PC-9 (cell line): ENCODE measurements at regions not wholly inside any gene's neighbourhood (a gene's known extent, or its start where the extent isn't known, plus 50 kb on each side); places are given as distances from the start of the nearest gene placed in this dataset.

Experiments
- BruUV-seq: library from RNA; stranded (reverse); fragments of 400-500 nt; replicated peaks from 2 replicates; lab custom pipeline; 2021; lab: Mats Ljungman, UMichigan
- CTCF ChIA-PET: fragments of 300-600 bp; sonication (Branson Sonifier 250); formaldehyde crosslinking; loops from one replicate; lab custom pipeline; 2022; ENCODE audit warnings: antibody characterized with exemption; lab: Charles Lee
- POLR2A ChIA-PET: fragments of 300-600 bp; sonication (Branson Sonifier 250); formaldehyde crosslinking; loops from one replicate; lab custom pipeline; 2022; ENCODE audit warnings: antibody characterized with exemption; ENCODE audit not compliant: unreplicated experiment; lab: Charles Lee
- DNase-seq, 2 experiments: peaks; one replicate each; pipeline versions ENCODE4 v3.0.0 to v3.0.0-alpha.2; 2015 to 2022; ENCODE audit warnings: mixed read lengths in 1 of 2
- H2AFZ ChIP-seq: fragments of 200-600 bp; sonication (generic); 2 replicates; pipeline ENCODE4 v1.8.1; 2017; ENCODE audit warnings: antibody characterized with exemption
- H3F3A ChIP-seq: fragments of 200-600 bp; sonication (generic); 2 replicates; pipeline ENCODE4 v1.8.1; 2017; ENCODE audit warnings: antibody characterized with exemption, mild to moderate bottlenecking, low read depth; ENCODE audit not compliant: insufficient read depth
- H3K27ac ChIP-seq: fragments of 200-600 bp; sonication (generic); 2 replicates; pipeline ENCODE4 v1.6.1; 2016; ENCODE audit warnings: mixed run types
- H3K27me3 ChIP-seq: fragments of 200-600 bp; sonication (generic); 2 replicates; pipeline ENCODE4 v1.6.1; 2016; ENCODE audit warnings: low read depth, mixed run types; ENCODE audit not compliant: insufficient read depth
- H3K36me3 ChIP-seq: fragments of 200-600 bp; sonication (generic); 2 replicates; pipeline ENCODE4 v1.6.1; 2016; ENCODE audit warnings: low read depth, mixed run types
- H3K4me1 ChIP-seq: fragments of 200-600 bp; sonication (generic); replicated peaks from 2 replicates; pipeline ENCODE4 v1.6.1; 2016; ENCODE audit warnings: mixed run types; ENCODE audit not compliant: insufficient read depth
- H3K4me2 ChIP-seq: fragments of 200-600 bp; sonication (generic); 2 replicates; pipeline ENCODE4 v1.6.1; 2017; ENCODE audit warnings: mixed run types
- H3K4me3 ChIP-seq: fragments of 200-600 bp; sonication (generic); 2 replicates; pipeline ENCODE4 v1.6.1; 2016; ENCODE audit warnings: mixed run types
- H3K79me2 ChIP-seq: fragments of 200-600 bp; sonication (generic); 2 replicates; pipeline ENCODE4 v1.6.1; 2017; ENCODE audit warnings: low read depth, mixed run types
- H3K9me2 ChIP-seq: fragments of 200-600 bp; sonication (generic); 2 replicates; pipeline ENCODE4 v1.8.1; 2017; ENCODE audit warnings: mild to moderate bottlenecking; ENCODE audit not compliant: insufficient read depth
- H3K9me3 ChIP-seq: fragments of 200-600 bp; sonication (generic); 2 replicates; pipeline ENCODE4 v1.8.1; 2016; ENCODE audit warnings: low read depth; ENCODE audit not compliant: insufficient read depth
- H4K20me1 ChIP-seq: fragments of 200-600 bp; sonication (generic); 2 replicates; pipeline ENCODE4 v1.8.1; 2017; ENCODE audit not compliant: insufficient read depth
- EZH2 ChIP-seq: fragments of 200-600 bp; sonication (generic); IDR thresholded peaks from 2 replicates; pipeline ENCODE4 v1.8.0; 2017; ENCODE audit warnings: antibody characterized with exemption, low read depth
- intact Hi-C: fragments of 100-400 bp; cut with micrococcal nuclease; formaldehyde crosslinking; loops from one replicate; pipeline ENCODE4 v1.10.0; 2022; ENCODE audit not compliant: unreplicated experiment
- TF ChIP-seq, protein P1 (sequence below): fragments of 200-600 bp; sonication (generic); conservative IDR thresholded peaks from 2 replicates; pipeline ENCODE4 v1.6.1; 2017; ENCODE audit warnings: mixed run types, antibody characterized with exemption, mild to moderate bottlenecking, moderate library complexity

DNA sequence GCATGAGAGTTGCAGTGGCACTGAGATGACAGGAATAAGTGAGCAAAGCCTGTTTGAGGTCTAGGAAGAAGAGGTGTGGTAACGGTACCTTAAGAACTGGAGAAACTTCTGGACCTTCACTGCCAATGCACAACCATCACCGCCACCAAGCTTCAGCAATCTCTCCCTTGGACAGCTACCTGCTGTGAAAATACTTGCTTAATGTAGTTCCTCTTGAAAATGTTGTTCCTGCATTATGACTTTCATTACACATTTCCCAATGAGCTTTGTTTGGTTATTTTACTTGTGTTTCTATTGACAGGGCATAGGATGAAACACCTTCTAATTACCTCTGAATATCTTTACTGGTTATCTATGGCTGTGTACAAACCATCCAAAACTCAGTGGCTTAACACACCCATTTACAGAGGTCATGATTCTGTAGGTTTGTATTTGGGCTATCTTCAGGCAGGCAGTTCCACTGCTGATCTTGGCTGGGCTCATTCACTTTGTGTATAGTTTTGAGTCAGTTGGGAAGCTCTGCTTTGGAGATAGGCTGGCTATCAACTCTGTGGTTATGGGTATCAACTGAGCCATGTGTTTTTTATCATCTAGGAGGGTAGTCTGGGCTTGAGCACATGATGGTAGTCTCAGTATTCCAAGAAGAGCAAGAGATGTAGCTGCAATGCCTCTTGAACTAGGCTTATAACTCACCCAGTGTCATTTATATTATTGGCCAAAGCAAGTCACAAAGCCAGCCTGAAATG is 149.4 kb downstream of the ELAVL4 start:
- Histone ChIP-seq H3K79me2 (no peaks in the 10 kb centered on the region), H4K20me1 (no peaks in the 10 kb centered on the region), H3K27me3 (no peaks in the 10 kb centered on the region), H3K27ac (no peak overlapping the region), H3K36me3 (no peaks in the 10 kb centered on the region), H3K9me2 (no peaks in the 10 kb centered on the region), H3K4me3 (no peak overlapping the region), H2AFZ (no peak overlapping the region), H3F3A (no peaks in the 10 kb centered on the region), H3K9me3 (no peaks in the 10 kb centered on the region), H3K4me1 (no peaks in the 10 kb centered on the region), H3K4me2 (no peak overlapping the region)
- POLR2A ChIA-PET, result no interaction called here
- BruUV-seq, result no TSS peak
- no peak for DNase-seq
- intact Hi-C loops, result no loop called here
- CTCF ChIA-PET, result no interaction called here
- TF ChIP-seq EZH2, result no peak
- TF ChIP-seq, protein P1, sequence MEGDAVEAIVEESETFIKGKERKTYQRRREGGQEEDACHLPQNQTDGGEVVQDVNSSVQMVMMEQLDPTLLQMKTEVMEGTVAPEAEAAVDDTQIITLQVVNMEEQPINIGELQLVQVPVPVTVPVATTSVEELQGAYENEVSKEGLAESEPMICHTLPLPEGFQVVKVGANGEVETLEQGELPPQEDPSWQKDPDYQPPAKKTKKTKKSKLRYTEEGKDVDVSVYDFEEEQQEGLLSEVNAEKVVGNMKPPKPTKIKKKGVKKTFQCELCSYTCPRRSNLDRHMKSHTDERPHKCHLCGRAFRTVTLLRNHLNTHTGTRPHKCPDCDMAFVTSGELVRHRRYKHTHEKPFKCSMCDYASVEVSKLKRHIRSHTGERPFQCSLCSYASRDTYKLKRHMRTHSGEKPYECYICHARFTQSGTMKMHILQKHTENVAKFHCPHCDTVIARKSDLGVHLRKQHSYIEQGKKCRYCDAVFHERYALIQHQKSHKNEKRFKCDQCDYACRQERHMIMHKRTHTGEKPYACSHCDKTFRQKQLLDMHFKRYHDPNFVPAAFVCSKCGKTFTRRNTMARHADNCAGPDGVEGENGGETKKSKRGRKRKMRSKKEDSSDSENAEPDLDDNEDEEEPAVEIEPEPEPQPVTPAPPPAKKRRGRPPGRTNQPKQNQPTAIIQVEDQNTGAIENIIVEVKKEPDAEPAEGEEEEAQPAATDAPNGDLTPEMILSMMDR, result no peak

DNA sequence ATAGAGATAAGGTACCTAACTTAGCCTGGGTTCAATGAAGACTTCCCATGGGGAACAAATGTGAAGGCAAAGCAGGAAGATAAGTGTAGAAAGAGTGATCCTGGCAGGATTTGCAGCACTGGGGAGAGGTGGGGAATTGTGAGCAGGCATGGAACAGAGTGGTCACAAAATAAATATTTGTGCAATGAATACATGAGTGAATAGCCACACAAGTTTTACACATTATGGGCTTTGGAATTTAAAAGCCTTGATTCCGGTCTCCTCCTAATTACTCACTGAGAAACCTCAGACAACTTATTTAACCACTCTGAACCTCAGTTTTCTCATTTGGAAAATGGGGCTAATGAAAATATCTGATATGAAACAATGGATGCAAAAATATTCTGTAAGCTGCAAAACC is 148.3 kb downstream of the ELAVL4 start:
- DNase-seq, result no peak
- Histone ChIP-seq H4K20me1 (no peaks in the 10 kb centered on the region), H3K9me2 (no peaks in the 10 kb centered on the region), H2AFZ (no peak overlapping the region), H3K27ac (no peak overlapping the region), H3K36me3 (no peaks in the 10 kb centered on the region), H3K4me3 (no peak overlapping the region), H3K4me1 (no peaks in the 10 kb centered on the region), H3K79me2 (no peaks in the 10 kb centered on the region), H3K4me2 (no peak overlapping the region), H3K27me3 (no peaks in the 10 kb centered on the region), H3F3A (no peaks in the 10 kb centered on the region), H3K9me3 (no peaks in the 10 kb centered on the region)
- CTCF ChIA-PET, result no interaction called here
- POLR2A ChIA-PET, result no interaction called here
- BruUV-seq, result no TSS peak
- TF ChIP-seq EZH2, result no peak
- TF ChIP-seq, protein P1, result no peak
- intact Hi-C loops, result no loop called here
